ENCODE measurements at regions not wholly inside any gene's neighbourhood (a gene's known extent, or its start where the extent isn't known, plus 50 kb on each side); places are given as distances from the start of the nearest gene placed in this dataset.

DNA sequence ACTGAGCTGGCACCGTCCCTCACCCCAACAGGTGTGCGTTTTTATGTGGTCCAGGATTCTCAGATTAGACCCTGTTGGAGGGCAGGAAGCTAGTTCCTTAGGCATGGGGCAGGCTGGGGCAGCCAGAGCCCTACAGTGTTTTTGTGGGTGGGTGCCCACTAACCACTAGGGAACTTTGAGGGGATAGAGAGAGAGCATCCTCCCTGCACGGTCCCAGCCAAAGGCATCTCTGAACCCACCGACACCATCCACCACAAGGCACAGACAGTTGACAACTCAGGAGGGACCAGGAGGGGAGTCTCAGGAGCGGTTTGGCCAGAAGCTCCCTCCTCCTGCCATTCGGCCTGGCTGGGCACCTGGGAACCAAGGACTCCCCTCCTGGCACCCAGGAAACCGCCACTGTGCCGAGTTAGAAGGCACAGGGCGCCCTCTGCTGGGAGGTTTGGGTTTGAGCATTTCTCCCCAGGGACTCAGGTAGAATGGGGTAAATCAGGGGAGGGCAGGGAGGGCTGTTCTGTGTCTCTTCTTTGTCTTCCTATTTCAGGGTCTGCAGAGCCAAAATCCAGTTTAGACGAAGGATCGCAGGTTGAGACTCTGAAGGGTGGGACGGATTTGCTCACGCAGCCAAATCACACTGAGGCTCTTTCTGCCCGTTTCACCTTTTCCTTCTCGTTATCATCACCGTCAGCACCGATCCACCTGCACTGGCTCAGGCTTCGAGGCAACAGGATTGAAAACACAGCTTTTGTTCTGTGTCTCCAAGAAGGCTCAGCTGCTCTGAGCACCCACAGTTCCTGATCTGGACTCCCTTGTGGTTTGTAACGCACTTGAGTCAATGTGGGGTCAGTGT, 84.8 kb upstream of the COL13A1 start (continued):
- TF ChIP-seq ATF1 (CRISPR knock-in tag; IDR thresholded peaks at IDR 0.05), result no peak
- TF ChIP-seq ATF1 (tag; IDR thresholded peaks at IDR 0.05), result no peak
- TF ChIP-seq RB1 (IDR thresholded peaks at IDR 0.05; ENCODE audit: low read depth), result peak; percentile 39; the same call in 1 of the 2 replicates
- TF ChIP-seq, protein P1, sequence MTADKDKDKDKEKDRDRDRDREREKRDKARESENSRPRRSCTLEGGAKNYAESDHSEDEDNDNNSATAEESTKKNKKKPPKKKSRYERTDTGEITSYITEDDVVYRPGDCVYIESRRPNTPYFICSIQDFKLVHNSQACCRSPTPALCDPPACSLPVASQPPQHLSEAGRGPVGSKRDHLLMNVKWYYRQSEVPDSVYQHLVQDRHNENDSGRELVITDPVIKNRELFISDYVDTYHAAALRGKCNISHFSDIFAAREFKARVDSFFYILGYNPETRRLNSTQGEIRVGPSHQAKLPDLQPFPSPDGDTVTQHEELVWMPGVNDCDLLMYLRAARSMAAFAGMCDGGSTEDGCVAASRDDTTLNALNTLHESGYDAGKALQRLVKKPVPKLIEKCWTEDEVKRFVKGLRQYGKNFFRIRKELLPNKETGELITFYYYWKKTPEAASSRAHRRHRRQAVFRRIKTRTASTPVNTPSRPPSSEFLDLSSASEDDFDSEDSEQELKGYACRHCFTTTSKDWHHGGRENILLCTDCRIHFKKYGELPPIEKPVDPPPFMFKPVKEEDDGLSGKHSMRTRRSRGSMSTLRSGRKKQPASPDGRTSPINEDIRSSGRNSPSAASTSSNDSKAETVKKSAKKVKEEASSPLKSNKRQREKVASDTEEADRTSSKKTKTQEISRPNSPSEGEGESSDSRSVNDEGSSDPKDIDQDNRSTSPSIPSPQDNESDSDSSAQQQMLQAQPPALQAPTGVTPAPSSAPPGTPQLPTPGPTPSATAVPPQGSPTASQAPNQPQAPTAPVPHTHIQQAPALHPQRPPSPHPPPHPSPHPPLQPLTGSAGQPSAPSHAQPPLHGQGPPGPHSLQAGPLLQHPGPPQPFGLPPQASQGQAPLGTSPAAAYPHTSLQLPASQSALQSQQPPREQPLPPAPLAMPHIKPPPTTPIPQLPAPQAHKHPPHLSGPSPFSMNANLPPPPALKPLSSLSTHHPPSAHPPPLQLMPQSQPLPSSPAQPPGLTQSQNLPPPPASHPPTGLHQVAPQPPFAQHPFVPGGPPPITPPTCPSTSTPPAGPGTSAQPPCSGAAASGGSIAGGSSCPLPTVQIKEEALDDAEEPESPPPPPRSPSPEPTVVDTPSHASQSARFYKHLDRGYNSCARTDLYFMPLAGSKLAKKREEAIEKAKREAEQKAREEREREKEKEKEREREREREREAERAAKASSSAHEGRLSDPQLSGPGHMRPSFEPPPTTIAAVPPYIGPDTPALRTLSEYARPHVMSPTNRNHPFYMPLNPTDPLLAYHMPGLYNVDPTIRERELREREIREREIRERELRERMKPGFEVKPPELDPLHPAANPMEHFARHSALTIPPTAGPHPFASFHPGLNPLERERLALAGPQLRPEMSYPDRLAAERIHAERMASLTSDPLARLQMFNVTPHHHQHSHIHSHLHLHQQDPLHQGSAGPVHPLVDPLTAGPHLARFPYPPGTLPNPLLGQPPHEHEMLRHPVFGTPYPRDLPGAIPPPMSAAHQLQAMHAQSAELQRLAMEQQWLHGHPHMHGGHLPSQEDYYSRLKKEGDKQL (CRISPR knock-in tag; IDR thresholded peaks at IDR 0.05; ENCODE audit: borderline replicate concordance), result no peak
- TF ChIP-seq RAD21 (CRISPR knock-in tag; conservative IDR thresholded peaks at IDR 0.05 in 1 of 2, IDR thresholded peaks at IDR 0.05 in 1 of 2), result peak; percentile 68 to 85
- peak; percentile 64; the same call in 1 of the 2 replicates for TF ChIP-seq XRCC5 (IDR thresholded peaks at IDR 0.05; ENCODE audit: low read depth, low read length)
- TF ChIP-seq, protein P2, sequence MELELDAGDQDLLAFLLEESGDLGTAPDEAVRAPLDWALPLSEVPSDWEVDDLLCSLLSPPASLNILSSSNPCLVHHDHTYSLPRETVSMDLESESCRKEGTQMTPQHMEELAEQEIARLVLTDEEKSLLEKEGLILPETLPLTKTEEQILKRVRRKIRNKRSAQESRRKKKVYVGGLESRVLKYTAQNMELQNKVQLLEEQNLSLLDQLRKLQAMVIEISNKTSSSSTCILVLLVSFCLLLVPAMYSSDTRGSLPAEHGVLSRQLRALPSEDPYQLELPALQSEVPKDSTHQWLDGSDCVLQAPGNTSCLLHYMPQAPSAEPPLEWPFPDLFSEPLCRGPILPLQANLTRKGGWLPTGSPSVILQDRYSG (tag; conservative IDR thresholded peaks at IDR 0.05; ENCODE audit: low read depth), result no peak
- TF ChIP-seq FUS (optimal IDR thresholded peaks at IDR 0.05; ENCODE audit: low read depth, low read length), result no peak
- TF ChIP-seq, protein P3, sequence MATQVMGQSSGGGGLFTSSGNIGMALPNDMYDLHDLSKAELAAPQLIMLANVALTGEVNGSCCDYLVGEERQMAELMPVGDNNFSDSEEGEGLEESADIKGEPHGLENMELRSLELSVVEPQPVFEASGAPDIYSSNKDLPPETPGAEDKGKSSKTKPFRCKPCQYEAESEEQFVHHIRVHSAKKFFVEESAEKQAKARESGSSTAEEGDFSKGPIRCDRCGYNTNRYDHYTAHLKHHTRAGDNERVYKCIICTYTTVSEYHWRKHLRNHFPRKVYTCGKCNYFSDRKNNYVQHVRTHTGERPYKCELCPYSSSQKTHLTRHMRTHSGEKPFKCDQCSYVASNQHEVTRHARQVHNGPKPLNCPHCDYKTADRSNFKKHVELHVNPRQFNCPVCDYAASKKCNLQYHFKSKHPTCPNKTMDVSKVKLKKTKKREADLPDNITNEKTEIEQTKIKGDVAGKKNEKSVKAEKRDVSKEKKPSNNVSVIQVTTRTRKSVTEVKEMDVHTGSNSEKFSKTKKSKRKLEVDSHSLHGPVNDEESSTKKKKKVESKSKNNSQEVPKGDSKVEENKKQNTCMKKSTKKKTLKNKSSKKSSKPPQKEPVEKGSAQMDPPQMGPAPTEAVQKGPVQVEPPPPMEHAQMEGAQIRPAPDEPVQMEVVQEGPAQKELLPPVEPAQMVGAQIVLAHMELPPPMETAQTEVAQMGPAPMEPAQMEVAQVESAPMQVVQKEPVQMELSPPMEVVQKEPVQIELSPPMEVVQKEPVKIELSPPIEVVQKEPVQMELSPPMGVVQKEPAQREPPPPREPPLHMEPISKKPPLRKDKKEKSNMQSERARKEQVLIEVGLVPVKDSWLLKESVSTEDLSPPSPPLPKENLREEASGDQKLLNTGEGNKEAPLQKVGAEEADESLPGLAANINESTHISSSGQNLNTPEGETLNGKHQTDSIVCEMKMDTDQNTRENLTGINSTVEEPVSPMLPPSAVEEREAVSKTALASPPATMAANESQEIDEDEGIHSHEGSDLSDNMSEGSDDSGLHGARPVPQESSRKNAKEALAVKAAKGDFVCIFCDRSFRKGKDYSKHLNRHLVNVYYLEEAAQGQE (IDR thresholded peaks at IDR 0.05; ENCODE audit: borderline replicate concordance), result peak; percentile 65
- TF ChIP-seq, protein P3 (CRISPR knock-in tag; IDR thresholded peaks at IDR 0.05; ENCODE audit: low read depth), result no peak
- peak; percentile 79 for TF ChIP-seq SMC3 (conservative IDR thresholded peaks at IDR 0.05; ENCODE audit: insufficient read depth, low read depth, low read length)
- no peak for TF ChIP-seq BRCA1 (IDR thresholded peaks at IDR 0.05)
- no peak for TF ChIP-seq BRCA1 (CRISPR knock-in tag; IDR thresholded peaks at IDR 0.05)

All from K562 (cell line).